NOMO-1 treated with dmso at 0.1 percent for 144 hours (cell line): ENCODE measurements at regions not wholly inside any gene's neighbourhood (a gene's known extent, or its start where the extent isn't known, plus 50 kb on each side); places are given as distances from the start of the nearest gene placed in this dataset.

Experiments used
- DNase-seq: peaks from one replicate; lab custom pipeline; 2025; ENCODE audit not compliant: unreplicated experiment; lab: John Stamatoyannopoulos, UW

- no peak for DNase-seq
Measured at GRCh38 chr16:9555051-9555450, 463.6 kb downstream of the HAPSTR1 start.

DNA sequence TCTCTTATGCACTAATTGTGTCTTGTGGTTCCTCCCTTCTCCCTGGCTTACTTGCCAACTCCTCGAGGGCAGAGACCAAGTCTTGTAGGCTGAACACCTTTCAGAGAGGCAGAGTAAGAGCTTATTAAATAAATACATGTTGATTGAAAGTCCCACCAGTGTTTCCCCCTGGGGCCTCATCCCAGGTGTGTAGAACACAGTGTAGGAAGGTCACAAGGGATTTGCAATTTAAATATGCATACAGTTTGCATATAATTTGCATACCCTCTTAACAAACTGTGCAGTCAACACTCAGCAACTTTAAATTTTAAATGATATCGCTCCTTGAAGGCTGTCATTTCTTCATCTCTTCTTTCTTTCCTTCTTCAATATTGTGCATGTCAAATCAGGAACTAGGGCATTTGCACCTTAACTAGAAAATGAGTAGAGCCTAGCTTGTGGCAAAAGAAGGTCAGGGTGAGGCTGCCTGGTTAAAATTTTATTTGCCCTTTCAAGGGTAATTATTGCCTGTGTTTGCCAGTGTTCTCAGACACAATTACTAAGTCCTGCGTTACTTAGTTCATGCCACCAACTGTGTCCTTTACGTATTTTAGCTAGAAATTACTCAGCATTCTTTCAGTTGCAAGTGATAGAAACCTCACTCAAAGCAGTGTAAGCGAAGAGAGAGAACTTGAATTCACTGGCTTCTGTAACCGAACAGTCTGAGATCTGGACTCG is 465.7 kb downstream of the HAPSTR1 start:
- no peak for DNase-seq

DNA sequence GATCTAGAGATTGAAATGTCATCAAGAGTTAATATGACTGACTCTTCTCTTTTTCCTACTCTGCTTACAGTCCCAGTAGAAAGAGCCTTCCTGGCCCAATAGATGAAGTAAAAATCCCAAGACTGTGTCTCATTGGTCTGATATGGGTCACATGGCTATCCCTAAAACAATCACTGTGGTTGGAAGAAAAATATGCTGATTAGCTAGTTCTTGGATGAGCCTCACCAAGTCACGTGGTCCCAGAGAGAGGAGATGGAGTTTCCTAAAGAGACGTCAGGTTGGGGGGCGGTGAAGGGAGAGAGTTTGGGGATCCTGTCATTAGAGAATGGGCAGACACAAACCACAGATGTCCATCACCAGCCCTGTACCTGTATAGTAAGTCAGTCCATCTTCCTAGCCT is 466.3 kb downstream of the HAPSTR1 start:
- DNase-seq: no peak

- no peak for DNase-seq
Measured at GRCh38 chr16:9566099-9566498, 474.7 kb downstream of the HAPSTR1 start.

- no peak for DNase-seq
Measured at GRCh38 chr16:9567666-9568065, 476.2 kb downstream of the HAPSTR1 start.

DNA sequence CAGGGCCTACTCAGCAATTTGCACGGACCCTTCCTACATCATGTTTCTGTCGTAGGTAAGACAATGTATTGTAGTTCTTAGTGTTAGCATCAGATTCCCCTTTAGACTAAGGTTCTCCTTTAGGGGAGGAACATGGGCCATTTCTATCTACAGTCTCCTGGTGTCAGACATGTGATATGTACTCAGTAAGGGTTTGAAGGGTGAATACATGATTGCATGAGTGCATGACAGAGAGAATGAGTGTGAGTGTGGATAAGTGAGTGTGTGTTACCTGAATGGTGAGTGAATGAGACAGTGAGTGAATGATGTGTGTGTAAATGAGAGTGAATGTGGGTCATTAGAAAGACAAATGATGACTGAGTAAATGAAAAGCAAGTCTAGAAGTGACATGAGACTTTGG is 476.8 kb downstream of the HAPSTR1 start:
- no peak for DNase-seq

- no peak for DNase-seq
Measured at GRCh38 chr16:9570521-9570920, 479.1 kb downstream of the HAPSTR1 start.

DNA sequence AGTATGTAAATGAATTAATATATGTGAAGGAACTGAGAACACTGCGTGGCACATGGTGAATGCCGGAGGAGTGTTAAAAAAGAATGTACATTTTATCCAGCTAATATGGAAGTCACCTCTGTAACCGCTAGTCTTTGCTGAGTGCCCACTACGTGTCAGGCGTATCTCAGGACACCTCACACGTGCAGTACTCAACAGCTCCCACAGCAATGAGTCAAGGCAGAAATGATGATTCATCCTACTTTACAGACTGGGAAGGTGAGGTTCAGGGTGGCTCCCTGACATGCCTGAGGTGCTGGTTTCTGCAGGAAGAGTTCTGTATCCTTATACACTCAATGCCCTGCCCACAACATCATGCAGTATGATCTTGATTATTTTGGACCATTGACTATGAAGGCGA is 487.0 kb downstream of the HAPSTR1 start:
- no peak for DNase-seq

- DNase-seq: no peak
Measured at GRCh38 chr16:9580025-9580424, 488.6 kb downstream of the HAPSTR1 start.

DNA sequence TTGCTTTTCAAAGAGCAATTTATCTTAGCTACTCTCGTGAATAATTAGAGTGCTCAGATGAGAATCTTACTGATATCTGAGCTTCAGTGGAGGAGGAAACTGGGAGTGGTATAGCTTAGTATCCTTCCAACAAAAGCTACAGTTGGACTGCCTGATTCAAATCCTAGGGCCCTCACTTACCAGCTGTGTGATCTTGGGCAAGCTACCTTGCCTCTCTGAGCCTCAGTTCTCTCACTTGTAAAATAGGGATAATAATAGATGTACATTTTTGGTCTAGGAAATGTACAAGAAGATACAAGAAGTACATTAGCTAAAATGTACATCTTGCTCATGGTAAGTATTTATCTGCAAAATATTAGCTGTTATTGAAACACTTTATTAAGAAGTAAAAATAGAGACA is 502.0 kb downstream of the HAPSTR1 start:
- no peak for DNase-seq

DNA sequence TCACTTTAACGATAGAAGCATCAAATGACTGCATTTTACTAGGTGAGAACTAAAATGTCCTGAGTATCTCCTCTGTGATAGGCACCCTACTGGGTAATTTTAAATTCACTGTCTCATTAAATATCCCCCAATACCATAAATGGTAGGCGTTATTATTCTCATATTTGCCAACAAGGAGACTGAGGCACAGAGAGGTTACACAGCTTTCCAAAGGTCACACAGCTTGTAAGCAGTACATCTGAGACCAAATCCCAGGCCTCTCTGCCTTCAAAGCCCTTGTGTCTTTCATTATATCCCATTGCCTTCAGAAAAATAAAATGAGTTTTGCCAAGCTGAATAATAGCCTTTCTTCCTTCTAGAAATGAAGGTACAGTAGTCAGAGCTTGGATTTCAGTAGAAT is 502.6 kb downstream of the HAPSTR1 start:
- DNase-seq: no peak

DNA sequence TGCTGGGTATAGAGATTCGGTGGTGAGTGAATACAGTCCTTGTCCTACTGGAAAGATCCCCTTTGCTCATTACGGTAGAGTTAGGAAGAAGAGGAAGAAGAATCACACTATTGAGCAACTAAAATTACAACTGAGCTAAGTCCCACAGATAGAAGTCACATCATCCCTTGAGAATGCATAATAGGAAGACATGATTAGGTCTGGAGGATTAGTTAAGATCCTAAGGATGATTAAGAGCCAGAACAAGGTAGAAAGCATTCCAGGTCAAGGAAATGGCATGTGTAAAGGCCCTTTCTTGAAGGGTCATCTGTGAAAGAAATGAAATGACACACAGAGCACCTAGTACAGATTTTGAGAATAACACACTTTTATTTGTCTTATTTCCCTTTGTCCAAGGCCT is 503.5 kb downstream of the HAPSTR1 start:
- DNase-seq: no peak

DNA sequence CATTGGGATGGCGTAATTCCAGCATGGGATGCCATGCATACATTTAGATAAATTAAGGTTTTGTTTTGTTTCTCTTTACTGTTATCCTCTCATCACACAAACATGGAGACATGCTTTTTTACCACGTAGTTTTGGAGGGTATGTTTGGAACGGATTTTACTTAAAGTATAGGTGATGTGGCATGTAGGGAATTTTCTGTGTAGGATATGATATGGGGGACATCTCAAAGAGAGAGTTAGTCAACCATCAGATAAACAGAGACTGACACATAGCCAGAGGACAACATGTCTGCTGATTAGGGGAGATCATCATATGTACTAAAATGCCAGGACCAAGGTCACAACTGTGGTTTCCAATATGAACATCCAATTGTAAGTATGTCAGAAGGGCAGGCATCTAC is 503.9 kb downstream of the HAPSTR1 start:
- DNase-seq: no peak

- DNase-seq: no peak
Measured at GRCh38 chr16:9596788-9597187, 505.3 kb downstream of the HAPSTR1 start.

- DNase-seq: no peak
Measured at GRCh38 chr16:9597967-9598730, 506.7 kb downstream of the HAPSTR1 start.

DNA sequence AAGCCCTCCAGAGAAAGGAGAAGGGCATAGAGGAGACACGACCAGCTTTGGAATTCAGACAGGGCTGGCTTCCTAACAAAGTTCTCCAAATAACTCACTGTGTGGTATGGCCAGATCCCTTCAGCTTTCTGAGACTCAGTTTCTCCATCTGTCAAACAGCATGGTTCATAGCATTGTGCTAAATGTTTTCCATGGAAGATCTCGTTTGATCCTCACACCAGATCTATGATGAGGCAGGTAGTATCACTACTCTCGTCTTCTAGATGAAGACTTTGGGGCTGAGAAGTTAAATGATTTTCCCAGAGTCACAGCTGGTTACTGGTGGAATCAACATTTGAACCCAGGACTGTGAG is 507.3 kb downstream of the HAPSTR1 start:
- no peak for DNase-seq

DNA sequence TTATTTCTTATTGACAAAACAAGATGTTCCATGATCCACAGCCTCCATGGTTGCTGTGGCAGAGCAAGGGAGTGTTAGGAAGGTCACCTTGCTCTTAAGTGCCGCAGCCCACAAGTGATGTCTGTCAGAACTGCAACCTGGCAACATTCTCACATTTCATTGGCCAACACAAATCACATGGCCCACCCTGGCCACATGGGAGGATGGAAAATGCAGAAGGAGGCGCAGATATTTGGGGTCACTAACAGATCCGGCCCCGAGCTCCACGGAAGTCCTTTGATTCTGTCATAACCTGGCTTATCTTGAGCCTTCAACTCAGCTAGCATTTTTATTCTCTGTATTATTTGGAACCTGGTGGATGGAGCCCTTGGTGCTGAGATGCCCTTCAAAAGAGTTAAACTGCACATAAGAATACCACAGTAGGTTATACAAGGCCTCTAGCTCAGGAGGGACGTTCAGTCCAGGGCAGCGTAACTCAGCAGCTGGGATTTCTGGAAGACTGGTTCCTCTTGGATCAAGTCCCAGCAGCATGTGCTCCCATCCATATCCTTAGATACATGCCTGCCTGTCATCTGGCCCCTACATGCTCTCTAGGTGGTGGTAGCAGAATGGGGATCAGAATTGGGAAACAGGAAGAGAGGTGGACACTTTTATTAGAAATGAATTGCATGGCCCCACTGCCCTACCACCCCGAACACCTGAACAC is 508.1 kb downstream of the HAPSTR1 start:
- no peak for DNase-seq

GRCh38 chr16:9602189-9602588 is 510.7 kb downstream of the HAPSTR1 start:
- DNase-seq: no peak

DNA sequence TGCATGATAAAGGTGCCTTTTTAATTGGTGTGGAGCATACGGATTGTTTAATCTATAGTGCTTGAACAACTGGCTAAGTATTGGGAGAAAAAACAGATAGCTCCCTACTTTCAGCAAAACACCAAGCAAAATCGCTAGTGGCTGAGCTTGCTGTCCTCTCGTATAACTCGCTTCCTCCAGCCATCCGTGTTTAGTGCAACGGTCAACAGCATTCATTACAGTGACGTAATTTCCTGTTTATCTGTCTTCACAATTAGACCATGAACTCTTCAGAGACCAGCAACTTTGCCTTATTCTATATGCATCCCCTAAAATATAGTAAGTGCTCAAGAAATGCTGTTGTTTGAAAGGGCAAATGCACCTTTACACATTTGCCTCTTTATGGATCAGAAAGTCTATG is 511.9 kb downstream of the HAPSTR1 start:
- DNase-seq: no peak

DNA sequence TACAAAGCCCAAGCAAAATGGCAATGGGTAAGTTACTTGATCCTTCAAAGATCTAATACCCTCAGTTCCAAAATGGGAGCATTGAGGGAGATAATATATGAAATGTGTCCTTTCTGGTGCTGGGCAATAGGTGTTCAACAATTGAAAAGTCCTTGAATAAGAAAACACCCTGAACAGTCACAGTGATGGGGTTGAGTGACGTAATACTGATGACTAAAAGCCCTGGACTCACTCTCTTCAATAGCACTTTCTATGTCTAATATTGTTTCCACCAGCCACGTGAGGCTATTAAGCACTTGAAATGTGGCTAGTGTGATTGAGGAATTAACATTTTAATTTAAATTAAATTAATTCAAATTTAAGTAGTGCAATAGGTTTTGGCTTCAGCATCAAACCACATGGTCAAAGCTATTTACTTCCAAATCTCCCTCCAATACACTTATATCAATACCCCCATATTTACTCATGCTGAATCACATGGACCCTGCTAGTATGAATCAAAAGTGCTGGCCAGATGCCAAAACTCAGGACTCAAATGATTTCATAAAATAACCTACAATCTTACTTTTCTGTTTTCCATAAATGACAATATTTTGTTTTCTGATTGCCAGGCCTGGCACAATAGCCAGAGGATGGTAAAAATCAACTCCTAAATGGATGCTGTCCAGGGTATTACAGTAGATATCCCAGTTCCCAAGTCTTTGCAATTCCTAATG is 516.2 kb downstream of the HAPSTR1 start:
- no peak for DNase-seq

- no peak for DNase-seq
Measured at GRCh38 chr16:9610727-9611126, 519.3 kb downstream of the HAPSTR1 start.

- no peak for DNase-seq
Measured at GRCh38 chr16:9612267-9612666, 520.8 kb downstream of the HAPSTR1 start.
